Breast epithelium (tissue), 4 donors: ENCODE measurements at regions not wholly inside any gene's neighbourhood (a gene's known extent, or its start where the extent isn't known, plus 50 kb on each side); places are given as distances from the start of the nearest gene placed in this dataset.

Source experiments
- DNase-seq, 2 donors: peaks; one replicate each; pipeline ENCODE4 v3.0.0-alpha.2; 2019; ENCODE audit warnings: low spot score in 2 of 2
- H3K27ac ChIP-seq, 2 donors: fragments of 200-600 bp; sonication (generic) in 1 of 2; one replicate each; pipeline ENCODE4 v1.5.1; 2016 to 2019; ENCODE audit warnings: mild to moderate bottlenecking in 1 of 2
- H3K27me3 ChIP-seq, 2 donors: fragments of 200-600 bp; sonication (generic) in 1 of 2; one replicate each; pipeline versions ENCODE4 v1.5.1 to v1.6.0; 2017 to 2019; ENCODE audit warnings: control low read depth in 1 of 2, mild to moderate bottlenecking in 1 of 2
- H3K36me3 ChIP-seq: fragments of 200-600 bp; one replicate; pipeline ENCODE4 v1.5.1; 2019
- H3K4me1 ChIP-seq, 2 donors: fragments of 200-600 bp; sonication (generic); one replicate each; pipeline ENCODE4 v1.5.1; 2016 to 2019; ENCODE audit warnings: control low read depth in 1 of 2
- H3K4me3 ChIP-seq, 3 donors: fragments of 200-600 bp; sonication (generic); 1 replicate in 2 of 3; 2 replicates in 1 of 3; pipeline ENCODE4 v1.5.1; 2016 to 2019; ENCODE audit warnings: mild to moderate bottlenecking in 3 of 3, moderate library complexity in 2 of 3
- H3K9me3 ChIP-seq, 2 donors: fragments of 200-600 bp; sonication (generic) in 1 of 2; one replicate each; pipeline ENCODE4 v1.5.1; 2016 to 2019; ENCODE audit warnings: control low read depth in 1 of 2
- POLR2A ChIP-seq: fragments of 450-650 bp; IDR thresholded peaks from one replicate; pipeline ENCODE4 v1.6.1; 2016; ENCODE audit warnings: antibody characterized with exemption, mild to moderate bottlenecking, moderate library complexity
- POLR2AphosphoS5 ChIP-seq, 3 donors: sonication (generic); formaldehyde crosslinking; IDR thresholded peaks; one replicate each; pipeline ENCODE4 v1.6.1; 2017; ENCODE audit warnings: antibody characterized with exemption in 3 of 3
- intact Hi-C: fragments of 100-400 bp; cut with DNase I; formaldehyde crosslinking; loops from one replicate; pipeline ENCODE4 v1.15.1; 2023; ENCODE audit warnings: low total_unique reads
- TF ChIP-seq, protein P1 (sequence below), 3 donors: fragments of 450-650 bp; IDR thresholded peaks; one replicate each; pipeline ENCODE4 v1.5.1; 2016 to 2017; ENCODE audit warnings: antibody characterized with exemption in 3 of 3, mild to moderate bottlenecking in 3 of 3, moderate library complexity in 3 of 3

DNA sequence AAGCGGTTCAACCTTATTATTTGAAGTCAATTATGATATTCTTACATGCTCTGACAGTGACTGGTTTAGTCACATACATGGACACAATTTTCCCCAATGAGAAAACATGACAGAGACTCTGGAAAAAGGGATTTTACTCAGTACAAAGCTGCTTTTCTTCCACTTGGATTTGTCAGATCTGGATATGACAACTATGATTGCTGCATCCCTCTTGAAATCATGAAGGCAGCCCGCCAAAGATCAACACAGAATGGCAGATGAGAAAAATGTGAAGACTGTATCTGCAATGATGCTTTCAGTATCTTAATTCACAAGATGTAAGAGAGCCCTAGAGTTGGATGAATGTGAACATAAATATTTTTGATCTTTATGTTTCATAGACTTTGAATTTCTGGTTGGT lies 439.6 kb downstream of the CDH8 start:
- TF ChIP-seq, protein P1, sequence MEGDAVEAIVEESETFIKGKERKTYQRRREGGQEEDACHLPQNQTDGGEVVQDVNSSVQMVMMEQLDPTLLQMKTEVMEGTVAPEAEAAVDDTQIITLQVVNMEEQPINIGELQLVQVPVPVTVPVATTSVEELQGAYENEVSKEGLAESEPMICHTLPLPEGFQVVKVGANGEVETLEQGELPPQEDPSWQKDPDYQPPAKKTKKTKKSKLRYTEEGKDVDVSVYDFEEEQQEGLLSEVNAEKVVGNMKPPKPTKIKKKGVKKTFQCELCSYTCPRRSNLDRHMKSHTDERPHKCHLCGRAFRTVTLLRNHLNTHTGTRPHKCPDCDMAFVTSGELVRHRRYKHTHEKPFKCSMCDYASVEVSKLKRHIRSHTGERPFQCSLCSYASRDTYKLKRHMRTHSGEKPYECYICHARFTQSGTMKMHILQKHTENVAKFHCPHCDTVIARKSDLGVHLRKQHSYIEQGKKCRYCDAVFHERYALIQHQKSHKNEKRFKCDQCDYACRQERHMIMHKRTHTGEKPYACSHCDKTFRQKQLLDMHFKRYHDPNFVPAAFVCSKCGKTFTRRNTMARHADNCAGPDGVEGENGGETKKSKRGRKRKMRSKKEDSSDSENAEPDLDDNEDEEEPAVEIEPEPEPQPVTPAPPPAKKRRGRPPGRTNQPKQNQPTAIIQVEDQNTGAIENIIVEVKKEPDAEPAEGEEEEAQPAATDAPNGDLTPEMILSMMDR (IDR thresholded peaks at IDR 0.05): no peak
- no peak for TF ChIP-seq POLR2A
- Histone ChIP-seq H3K36me3 (no peaks in the 10 kb centered on the region), H3K4me3 (no peak overlapping the region), H3K27ac (no peak overlapping the region), H3K4me1 (no peaks in the 10 kb centered on the region), H3K9me3 (peaks cover 11 to 33% of the 10 kb centered on the region in 2 donors), H3K27me3 (no peaks in the 10 kb centered on the region)
- no peak for DNase-seq
- intact Hi-C loops: no loop called here

DNA sequence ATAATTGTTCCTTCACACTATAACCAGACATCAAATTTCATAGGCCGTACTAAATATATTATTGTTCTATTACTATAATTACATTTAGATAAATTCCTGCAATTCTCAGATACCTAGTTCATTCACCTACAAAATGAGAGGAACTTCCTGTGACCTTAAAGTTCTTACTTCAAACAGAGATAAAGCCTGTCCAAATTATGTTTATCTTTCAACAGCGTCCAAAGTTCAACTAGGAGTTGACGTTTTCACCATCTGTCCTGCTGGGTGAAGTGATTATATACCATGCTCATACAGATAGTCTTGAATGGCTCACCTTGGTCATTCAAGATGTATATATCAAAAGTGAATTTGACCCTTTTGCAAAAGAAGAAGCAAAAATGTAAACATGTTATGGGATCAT lies 440.6 kb downstream of the CDH8 start:
- Histone ChIP-seq H3K36me3 (no peaks in the 10 kb centered on the region), H3K4me3 (no peak overlapping the region), H3K4me1 (no peaks in the 10 kb centered on the region), H3K27me3 (no peaks in the 10 kb centered on the region), H3K27ac (no peak overlapping the region), H3K9me3 (peaks cover 11 to 33% of the 10 kb centered on the region in 2 donors)
- no peak for DNase-seq
- intact Hi-C loops: no loop called here
- TF ChIP-seq, protein P1 (IDR thresholded peaks at IDR 0.05): no peak
- TF ChIP-seq POLR2AphosphoS5 (IDR thresholded peaks at IDR 0.05): no peak
- TF ChIP-seq POLR2A: no peak

DNA sequence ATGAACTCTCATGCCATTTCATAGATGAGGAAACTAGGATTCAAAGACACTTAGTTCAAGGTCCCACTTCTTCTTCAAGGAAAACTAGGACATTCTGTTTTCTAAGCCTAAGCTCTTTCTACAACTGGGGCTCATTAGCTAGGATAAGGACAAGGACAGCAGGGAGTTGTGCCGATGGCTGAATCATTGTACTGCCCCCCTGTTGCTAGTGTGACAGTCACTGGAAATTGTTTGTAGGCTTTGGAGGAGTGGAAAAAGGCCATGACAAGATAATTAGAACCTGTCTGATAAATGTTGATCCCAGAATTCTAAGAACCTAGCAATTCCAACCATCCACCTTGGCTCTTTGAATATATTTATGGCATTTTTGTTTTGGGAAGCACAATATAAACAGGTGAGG lies 445.7 kb downstream of the CDH8 start:
- no peaks in the 10 kb centered on the region for H3K27me3 ChIP-seq
- DNase-seq: no peak
- intact Hi-C loops: no loop called here
- no peaks in the 10 kb centered on the region for H3K36me3 ChIP-seq
- TF ChIP-seq POLR2AphosphoS5 (IDR thresholded peaks at IDR 0.05): no peak
- TF ChIP-seq, protein P1 (IDR thresholded peaks at IDR 0.05): no peak
- TF ChIP-seq POLR2A: no peak
- H3K27ac ChIP-seq: no peak overlapping the region
- no peak overlapping the region for H3K4me3 ChIP-seq
- H3K9me3 ChIP-seq: peaks cover 11 to 33% of the 10 kb centered on the region in 2 donors
- no peaks in the 10 kb centered on the region for H3K4me1 ChIP-seq

DNA sequence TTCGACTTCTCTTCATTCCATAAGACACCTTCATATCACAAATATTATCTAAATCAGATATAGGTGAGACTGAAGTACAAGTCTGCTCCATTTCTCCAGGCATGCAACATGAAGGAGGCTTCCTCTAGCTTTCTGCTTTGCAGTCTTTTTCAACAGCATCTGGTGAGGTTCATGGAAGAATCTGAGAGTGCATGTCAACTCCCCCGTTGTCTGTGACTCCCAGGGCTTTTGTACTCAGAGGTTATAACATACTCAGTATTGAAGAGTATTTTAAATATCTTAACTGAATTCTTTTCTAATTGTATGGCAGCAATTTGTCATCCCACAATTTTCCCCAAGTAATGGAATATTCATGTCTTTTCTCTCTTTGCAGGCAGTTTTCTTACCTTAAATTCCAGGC lies 448.7 kb downstream of the CDH8 start:
- H3K27me3 ChIP-seq: no peaks in the 10 kb centered on the region
- TF ChIP-seq POLR2A (no peak), POLR2AphosphoS5 (IDR thresholded peaks at IDR 0.05) (no peak)
- TF ChIP-seq, protein P1 (IDR thresholded peaks at IDR 0.05): no peak
- DNase-seq: no peak
- no peaks in the 10 kb centered on the region for H3K4me1 ChIP-seq
- H3K27ac ChIP-seq: no peak overlapping the region
- H3K9me3 ChIP-seq: peaks cover 2 to 9% of the 10 kb centered on the region in 2 donors
- H3K36me3 ChIP-seq: no peaks in the 10 kb centered on the region
- no peak overlapping the region for H3K4me3 ChIP-seq
- intact Hi-C loops: no loop called here

DNA sequence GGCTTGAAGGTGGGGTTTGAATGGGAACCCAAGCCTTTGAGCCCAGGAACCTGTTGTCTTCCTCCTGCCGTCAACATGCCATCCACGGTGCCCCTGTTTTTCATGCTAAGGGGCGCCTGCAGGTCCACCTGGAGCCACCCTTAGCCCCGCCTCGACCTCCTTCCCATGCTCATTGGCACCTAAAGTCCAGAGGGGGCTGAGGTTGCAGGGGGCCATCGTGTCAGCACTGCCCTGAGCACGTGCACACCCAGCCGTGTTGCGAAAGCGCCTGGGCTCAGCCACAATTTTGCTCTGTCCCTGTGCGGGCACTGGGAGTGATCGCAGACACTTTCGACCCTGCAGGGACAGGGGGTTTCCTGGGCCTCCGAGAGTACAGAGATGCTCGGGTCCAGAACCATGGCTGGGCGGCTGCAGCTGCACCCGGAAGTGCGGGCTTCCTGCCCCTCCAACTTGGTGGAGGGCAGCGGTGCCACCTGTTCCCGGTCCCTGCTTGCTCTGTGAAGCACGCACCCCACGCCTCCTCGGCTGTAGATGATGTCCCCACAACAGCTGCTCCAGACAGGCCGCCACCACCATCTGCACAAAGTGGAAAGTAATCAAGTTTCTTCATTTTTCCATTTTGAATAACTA lies 454.7 kb downstream of the CDH8 start:
- Histone ChIP-seq H3K27me3 (no peaks in the 10 kb centered on the region), H3K4me1 (no peaks in the 10 kb centered on the region), H3K9me3 (no peaks in the 10 kb centered on the region), H3K36me3 (no peaks in the 10 kb centered on the region), H3K27ac (no peak overlapping the region), H3K4me3 (no peak overlapping the region)
- DNase-seq: no peak
- TF ChIP-seq, protein P1 (IDR thresholded peaks at IDR 0.05): no peak
- no peak for TF ChIP-seq POLR2AphosphoS5 (IDR thresholded peaks at IDR 0.05)
- TF ChIP-seq POLR2A: no peak
- intact Hi-C loops: no loop called here
